ENCODE measurements at regions not wholly inside any gene's neighbourhood (a gene's known extent, or its start where the extent isn't known, plus 50 kb on each side); places are given as distances from the start of the nearest gene placed in this dataset.

DNA sequence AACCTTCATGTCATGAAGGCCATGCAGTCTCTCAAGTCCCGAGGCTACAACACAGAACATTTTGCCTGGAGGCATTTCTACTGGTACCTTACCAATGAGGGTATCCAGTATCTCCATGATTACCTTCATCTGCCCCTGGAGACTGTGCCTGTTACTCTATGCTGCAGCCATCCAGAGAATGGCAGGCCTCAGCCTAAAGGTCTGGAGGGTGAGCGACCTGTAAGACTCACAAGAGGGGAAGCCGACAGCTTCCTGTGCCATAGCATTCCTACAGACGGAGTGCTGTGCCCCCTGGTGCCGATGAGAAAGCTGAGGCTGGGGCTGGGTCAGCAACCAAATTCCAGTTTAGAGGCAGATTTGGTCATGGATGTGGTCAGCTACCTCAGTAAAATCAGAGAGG is 51.3 kb upstream of the CADPS start (continued):
- TF ChIP-seq, protein P1, sequence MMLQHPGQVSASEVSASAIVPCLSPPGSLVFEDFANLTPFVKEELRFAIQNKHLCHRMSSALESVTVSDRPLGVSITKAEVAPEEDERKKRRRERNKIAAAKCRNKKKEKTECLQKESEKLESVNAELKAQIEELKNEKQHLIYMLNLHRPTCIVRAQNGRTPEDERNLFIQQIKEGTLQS (IDR thresholded peaks at IDR 0.05; ENCODE audit: insufficient read depth, low read depth, low read length): no peak
- TF ChIP-seq SP2 (IDR thresholded peaks at IDR 0.05; ENCODE audit: low read length) (no peak), NRF1 (IDR thresholded peaks at IDR 0.05; ENCODE audit: low read depth, low read length) (no peak), SIRT6 (IDR thresholded peaks at IDR 0.05; ENCODE audit: low read length) (no peak), POLR2A (IDR thresholded peaks at IDR 0.05; ENCODE audit: control extremely low read depth in 1 of 2, low read depth in 2 of 2, low read length in 2 of 2) (no peak), TBP (IDR thresholded peaks at IDR 0.05; ENCODE audit: low read depth, low read length) (no peak), EGR1 (IDR thresholded peaks at IDR 0.05; ENCODE audit: borderline replicate concordance, low read depth, low read length) (no peak), POU5F1 (IDR thresholded peaks at IDR 0.05; ENCODE audit: low read depth, low read length) (no peak), EZH2 (IDR thresholded peaks at IDR 0.05; ENCODE audit: low read depth, low read length, severe bottlenecking) (no peak), YY1 (IDR thresholded peaks at IDR 0.05; ENCODE audit: low read depth, low read length) (0 out of 2 replicates have a peak, but pooled peaks have one; percentile 30), SP1 (IDR thresholded peaks at IDR 0.05; ENCODE audit: low read depth, low read length) (no peak), TCF12 (IDR thresholded peaks at IDR 0.05; ENCODE audit: low read depth, low read length) (no peak)
- TF ChIP-seq, protein P2, sequence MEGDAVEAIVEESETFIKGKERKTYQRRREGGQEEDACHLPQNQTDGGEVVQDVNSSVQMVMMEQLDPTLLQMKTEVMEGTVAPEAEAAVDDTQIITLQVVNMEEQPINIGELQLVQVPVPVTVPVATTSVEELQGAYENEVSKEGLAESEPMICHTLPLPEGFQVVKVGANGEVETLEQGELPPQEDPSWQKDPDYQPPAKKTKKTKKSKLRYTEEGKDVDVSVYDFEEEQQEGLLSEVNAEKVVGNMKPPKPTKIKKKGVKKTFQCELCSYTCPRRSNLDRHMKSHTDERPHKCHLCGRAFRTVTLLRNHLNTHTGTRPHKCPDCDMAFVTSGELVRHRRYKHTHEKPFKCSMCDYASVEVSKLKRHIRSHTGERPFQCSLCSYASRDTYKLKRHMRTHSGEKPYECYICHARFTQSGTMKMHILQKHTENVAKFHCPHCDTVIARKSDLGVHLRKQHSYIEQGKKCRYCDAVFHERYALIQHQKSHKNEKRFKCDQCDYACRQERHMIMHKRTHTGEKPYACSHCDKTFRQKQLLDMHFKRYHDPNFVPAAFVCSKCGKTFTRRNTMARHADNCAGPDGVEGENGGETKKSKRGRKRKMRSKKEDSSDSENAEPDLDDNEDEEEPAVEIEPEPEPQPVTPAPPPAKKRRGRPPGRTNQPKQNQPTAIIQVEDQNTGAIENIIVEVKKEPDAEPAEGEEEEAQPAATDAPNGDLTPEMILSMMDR (IDR thresholded peaks at IDR 0.05; ENCODE audit: control extremely low read depth in 1 of 3, insufficient read depth in 1 of 3, low read depth in 1 of 3, low read length in 3 of 3): peak; percentile 68 to 81 (median 75)
